Central memory CD8-positive, alpha-beta T cell (primary cell): ENCODE measurements at regions not wholly inside any gene's neighbourhood (a gene's known extent, or its start where the extent isn't known, plus 50 kb on each side); places are given as distances from the start of the nearest gene placed in this dataset.

ENCODE experiments used
- ATAC-seq: fragments of 150-1000 bp; cut with Tn5 transposase; replicated peaks from 2 replicates; pipeline ENCODE4 v1.10.0; 2022; ENCODE audit warnings: mild to moderate bottlenecking, moderate FRiP score, moderate number of reproducible peaks; ENCODE audit not compliant: poor library complexity, severe bottlenecking; ENCODE audit errors: extremely low read depth
- DNase-seq, 2 donors: peaks; one replicate each; pipeline ENCODE4 v3.0.0; 2021; ENCODE audit warnings: low spot score in 2 of 2
- H3K27ac Mint-ChIP-seq: one replicate; pipeline ENCODE4 v1.8.0; 2022; ENCODE audit warnings: low read depth, mild to moderate bottlenecking, moderate library complexity, mixed read lengths
- H3K27me3 Mint-ChIP-seq: one replicate; pipeline ENCODE4 v1.8.0; 2022; ENCODE audit warnings: mixed read lengths
- H3K36me3 Mint-ChIP-seq: one replicate; pipeline ENCODE4 v1.8.0; 2022; ENCODE audit warnings: mild to moderate bottlenecking, moderate library complexity, mixed read lengths; ENCODE audit not compliant: insufficient read depth
- H3K4me1 Mint-ChIP-seq: one replicate; pipeline ENCODE4 v1.8.0; 2022; ENCODE audit warnings: mixed read lengths
- H3K4me3 Mint-ChIP-seq: one replicate; pipeline ENCODE4 v1.8.0; 2022; ENCODE audit warnings: mild to moderate bottlenecking, moderate library complexity, mixed read lengths
- H3K9me3 Mint-ChIP-seq: one replicate; pipeline ENCODE4 v1.8.0; 2022; ENCODE audit warnings: mixed read lengths

GRCh38 chr5:96226941-96227552 lies 206.0 kb downstream of the PCSK1 start:
- DNase-seq (no peak), ATAC-seq (no peak)
- peaks cover 10% of the 10 kb centered on the region for H3K27me3 Mint-ChIP-seq
- H3K36me3 Mint-ChIP-seq: no peaks in the 10 kb centered on the region
- no peak overlapping the region for H3K27ac Mint-ChIP-seq
- H3K4me3 Mint-ChIP-seq: no peak overlapping the region
- H3K9me3 Mint-ChIP-seq: no peaks in the 10 kb centered on the region
- H3K4me1 Mint-ChIP-seq: no peaks in the 10 kb centered on the region

GRCh38 chr5:96222129-96222528 lies 210.9 kb downstream of the PCSK1 start:
- ATAC-seq (no peak), DNase-seq (no peak)
- H3K9me3 Mint-ChIP-seq: no peaks in the 10 kb centered on the region
- H3K27ac Mint-ChIP-seq: no peak overlapping the region
- H3K4me3 Mint-ChIP-seq: no peak overlapping the region
- H3K27me3 Mint-ChIP-seq: no peaks in the 10 kb centered on the region
- no peaks in the 10 kb centered on the region for H3K4me1 Mint-ChIP-seq
- H3K36me3 Mint-ChIP-seq: no peaks in the 10 kb centered on the region

- Mint-ChIP-seq H3K9me3 (no peaks in the 10 kb centered on the region), H3K4me3 (no peak overlapping the region), H3K27ac (no peak overlapping the region), H3K36me3 (no peaks in the 10 kb centered on the region), H3K4me1 (no peaks in the 10 kb centered on the region), H3K27me3 (no peaks in the 10 kb centered on the region)
- DNase-seq (no peak), ATAC-seq (no peak)
Observed at GRCh38 chr5:96220610-96221390, 212.2 kb downstream of the PCSK1 start.

- DNase-seq (no peak), ATAC-seq (no peak)
- Mint-ChIP-seq H3K9me3 (no peaks in the 10 kb centered on the region), H3K36me3 (no peaks in the 10 kb centered on the region), H3K27me3 (no peaks in the 10 kb centered on the region), H3K4me3 (no peak overlapping the region), H3K27ac (no peak overlapping the region), H3K4me1 (no peaks in the 10 kb centered on the region)
Observed at GRCh38 chr5:96219580-96220281, 213.3 kb downstream of the PCSK1 start.

- Mint-ChIP-seq H3K36me3 (no peaks in the 10 kb centered on the region), H3K27me3 (no peaks in the 10 kb centered on the region), H3K27ac (no peak overlapping the region), H3K9me3 (no peaks in the 10 kb centered on the region), H3K4me3 (no peak overlapping the region), H3K4me1 (no peaks in the 10 kb centered on the region)
- no peak for DNase-seq
- ATAC-seq: no peak
Observed at GRCh38 chr5:96218653-96219052, 214.4 kb downstream of the PCSK1 start.

GRCh38 chr5:96214442-96215197 lies 218.4 kb downstream of the PCSK1 start:
- Mint-ChIP-seq H3K36me3 (no peaks in the 10 kb centered on the region), H3K4me1 (no peaks in the 10 kb centered on the region), H3K9me3 (peaks cover 6% of the 10 kb centered on the region), H3K27ac (no peak overlapping the region), H3K4me3 (no peak overlapping the region), H3K27me3 (peaks cover 11% of the 10 kb centered on the region)
- no peak for ATAC-seq
- no peak for DNase-seq

GRCh38 chr5:96209829-96210228 lies 223.2 kb downstream of the PCSK1 start:
- Mint-ChIP-seq H3K36me3 (no peaks in the 10 kb centered on the region), H3K27ac (no peak overlapping the region), H3K9me3 (peaks cover 37% of the 10 kb centered on the region), H3K4me3 (no peak overlapping the region), H3K4me1 (no peaks in the 10 kb centered on the region), H3K27me3 (peaks cover 11% of the 10 kb centered on the region)
- DNase-seq (no peak), ATAC-seq (no peak)

- Mint-ChIP-seq H3K9me3 (peaks cover 37% of the 10 kb centered on the region), H3K4me1 (no peaks in the 10 kb centered on the region), H3K27me3 (peaks cover 9% of the 10 kb centered on the region), H3K4me3 (no peak overlapping the region), H3K36me3 (no peaks in the 10 kb centered on the region), H3K27ac (no peak overlapping the region)
- DNase-seq (no peak), ATAC-seq (no peak)
Observed at GRCh38 chr5:96207420-96207819, 225.6 kb downstream of the PCSK1 start.

GRCh38 chr5:96203761-96204160 lies 229.3 kb downstream of the PCSK1 start:
- Mint-ChIP-seq H3K9me3 (peaks cover 27% of the 10 kb centered on the region), H3K27me3 (peaks cover under 1% of the 10 kb centered on the region), H3K27ac (no peak overlapping the region), H3K4me1 (no peaks in the 10 kb centered on the region), H3K36me3 (no peaks in the 10 kb centered on the region), H3K4me3 (no peak overlapping the region)
- DNase-seq (no peak), ATAC-seq (no peak)

GRCh38 chr5:96201503-96201902 lies 231.5 kb downstream of the PCSK1 start:
- Mint-ChIP-seq H3K4me1 (no peaks in the 10 kb centered on the region), H3K27me3 (peaks cover 13% of the 10 kb centered on the region), H3K27ac (no peak overlapping the region), H3K9me3 (peaks cover 4% of the 10 kb centered on the region), H3K4me3 (no peak overlapping the region), H3K36me3 (no peaks in the 10 kb centered on the region)
- DNase-seq: no peak
- ATAC-seq: no peak

GRCh38 chr5:96200641-96201040 lies 232.4 kb downstream of the PCSK1 start:
- Mint-ChIP-seq H3K36me3 (no peaks in the 10 kb centered on the region), H3K27ac (no peak overlapping the region), H3K27me3 (peaks cover 20% of the 10 kb centered on the region), H3K9me3 (no peaks in the 10 kb centered on the region), H3K4me3 (no peak overlapping the region), H3K4me1 (no peaks in the 10 kb centered on the region)
- DNase-seq (no peak), ATAC-seq (no peak)

- no peak overlapping the region for H3K4me3 Mint-ChIP-seq
- no peaks in the 10 kb centered on the region for H3K4me1 Mint-ChIP-seq
- peaks cover 20% of the 10 kb centered on the region for H3K27me3 Mint-ChIP-seq
- no peak overlapping the region for H3K27ac Mint-ChIP-seq
- ATAC-seq (no peak), DNase-seq (no peak)
- no peaks in the 10 kb centered on the region for H3K9me3 Mint-ChIP-seq
- no peaks in the 10 kb centered on the region for H3K36me3 Mint-ChIP-seq
Observed at GRCh38 chr5:96199713-96200183, 233.3 kb downstream of the PCSK1 start.
